Skeletal muscle tissue (tissue), 3 donors: ENCODE measurements at regions not wholly inside any gene's neighbourhood (a gene's known extent, or its start where the extent isn't known, plus 50 kb on each side); places are given as distances from the start of the nearest gene placed in this dataset.

Experiments used
- H3K27ac ChIP-seq: one replicate; pipeline ENCODE4 v1.7.0; 2013; ENCODE audit warnings: mild to moderate bottlenecking, low read depth, low read length, inconsistent platforms
- H3K27me3 ChIP-seq, 3 donors: one replicate each; pipeline ENCODE4 v1.7.0; 2013; ENCODE audit warnings: low read length in 3 of 3; ENCODE audit not compliant: control insufficient read depth in 3 of 3, insufficient read depth in 3 of 3
- H3K36me3 ChIP-seq, 3 donors: one replicate each; pipeline ENCODE4 v1.7.0; 2013; ENCODE audit warnings: low read length in 3 of 3; ENCODE audit not compliant: control insufficient read depth in 3 of 3, insufficient read depth in 3 of 3
- H3K4me1 ChIP-seq, 3 donors: one replicate each; pipeline ENCODE4 v1.7.0; 2013; ENCODE audit warnings: low read length in 3 of 3, mild to moderate bottlenecking in 3 of 3; ENCODE audit not compliant: control insufficient read depth in 3 of 3, insufficient read depth in 3 of 3
- H3K4me3 ChIP-seq, 3 donors: one replicate each; pipeline ENCODE4 v1.7.0; 2013; ENCODE audit warnings: low read length in 3 of 3
- H3K9ac ChIP-seq, 3 donors: one replicate each; pipeline ENCODE4 v1.7.0; 2013; ENCODE audit warnings: low read length in 3 of 3, mild to moderate bottlenecking in 3 of 3, moderate library complexity in 2 of 3, low read depth in 1 of 3
- H3K9me3 ChIP-seq, 3 donors: one replicate each; pipeline ENCODE4 v1.7.0; 2013; ENCODE audit warnings: low read length in 3 of 3; ENCODE audit not compliant: control insufficient read depth in 3 of 3
- donor health status: Osteomylitis.

DNA sequence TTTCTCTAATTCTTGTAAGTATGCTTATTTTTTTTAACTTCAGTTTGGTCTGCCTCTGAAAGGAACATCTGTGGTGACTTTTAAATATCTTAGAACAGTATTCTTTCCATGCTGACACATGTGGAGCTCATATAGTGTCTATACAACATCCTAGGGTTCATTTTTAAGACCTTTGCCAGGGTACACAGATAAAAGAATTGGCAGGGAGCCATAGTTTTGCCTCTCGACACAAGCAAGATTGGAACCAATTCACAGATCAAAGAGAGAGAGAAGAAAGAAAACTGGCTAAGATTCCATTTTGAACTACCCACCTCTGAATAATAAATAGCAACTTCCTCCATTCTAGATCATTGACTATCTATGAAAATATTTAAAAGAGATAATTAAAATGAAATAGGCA lies 142.7 kb upstream of the ST6GAL2 start:
- no peak overlapping the region for H3K9ac ChIP-seq

DNA sequence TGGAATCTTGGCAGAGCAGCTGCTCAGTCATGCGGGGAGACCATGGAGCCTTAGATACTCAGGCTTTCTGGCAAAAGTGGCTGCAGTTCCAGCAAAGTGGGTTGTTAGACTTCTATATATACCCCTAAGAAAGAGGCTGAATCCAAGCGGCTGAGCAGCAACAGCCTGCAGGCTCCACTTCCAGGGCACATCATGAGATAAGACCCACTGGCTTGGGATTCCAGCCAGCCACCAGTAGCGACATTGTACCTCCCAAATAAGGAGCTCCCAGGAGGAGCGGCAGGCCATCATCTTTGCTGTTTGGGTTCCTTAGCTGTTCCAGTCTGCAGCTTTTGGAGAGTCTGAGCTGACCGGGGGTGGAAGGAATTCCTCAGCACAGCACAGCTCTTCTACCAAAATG lies 150.3 kb upstream of the ST6GAL2 start:
- Histone ChIP-seq H3K4me1 (no peaks in the 10 kb centered on the region), H3K27ac (no peak overlapping the region), H3K9me3 (no peaks in the 10 kb centered on the region), H3K4me3 (no peak overlapping the region), H3K36me3 (no peaks in the 10 kb centered on the region), H3K9ac (no peak overlapping the region), H3K27me3 (no peaks in the 10 kb centered on the region)

More for the DNA sequence above, 142.7 kb upstream of the ST6GAL2 start:
- Histone ChIP-seq H3K36me3 (no peaks in the 10 kb centered on the region), H3K4me3 (no peak overlapping the region), H3K27me3 (no peaks in the 10 kb centered on the region), H3K9me3 (no peaks in the 10 kb centered on the region), H3K27ac (no peak overlapping the region), H3K4me1 (no peaks in the 10 kb centered on the region)

DNA sequence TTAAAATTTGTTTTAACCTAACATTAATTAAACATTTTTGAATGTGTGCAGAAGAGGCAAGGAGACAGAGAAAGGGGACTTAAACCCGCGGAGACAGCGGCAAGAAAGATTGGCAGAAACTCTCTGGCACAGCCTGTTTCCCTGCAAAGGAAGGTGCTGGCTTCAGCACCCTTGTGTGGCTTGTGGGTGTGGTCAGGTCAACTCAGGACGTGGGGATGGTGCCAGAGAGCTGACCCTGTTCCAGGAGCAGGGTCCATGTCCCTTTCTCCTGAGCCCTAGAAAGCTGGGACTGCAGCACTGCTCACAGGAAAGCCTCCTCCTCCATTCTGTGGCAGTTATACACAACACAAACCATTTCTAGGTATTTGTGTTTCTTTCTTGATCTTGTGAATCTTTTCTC lies 176.2 kb upstream of the ST6GAL2 start:
- H3K27me3 ChIP-seq: no peaks in the 10 kb centered on the region
- H3K4me3 ChIP-seq: no peak overlapping the region
- H3K9ac ChIP-seq: no peak overlapping the region
- H3K36me3 ChIP-seq: no peaks in the 10 kb centered on the region
- no peak overlapping the region for H3K27ac ChIP-seq
- no peaks in the 10 kb centered on the region for H3K9me3 ChIP-seq
- H3K4me1 ChIP-seq: peaks cover 0 to 3% (median 3%) of the 10 kb centered on the region in 3 donors

DNA sequence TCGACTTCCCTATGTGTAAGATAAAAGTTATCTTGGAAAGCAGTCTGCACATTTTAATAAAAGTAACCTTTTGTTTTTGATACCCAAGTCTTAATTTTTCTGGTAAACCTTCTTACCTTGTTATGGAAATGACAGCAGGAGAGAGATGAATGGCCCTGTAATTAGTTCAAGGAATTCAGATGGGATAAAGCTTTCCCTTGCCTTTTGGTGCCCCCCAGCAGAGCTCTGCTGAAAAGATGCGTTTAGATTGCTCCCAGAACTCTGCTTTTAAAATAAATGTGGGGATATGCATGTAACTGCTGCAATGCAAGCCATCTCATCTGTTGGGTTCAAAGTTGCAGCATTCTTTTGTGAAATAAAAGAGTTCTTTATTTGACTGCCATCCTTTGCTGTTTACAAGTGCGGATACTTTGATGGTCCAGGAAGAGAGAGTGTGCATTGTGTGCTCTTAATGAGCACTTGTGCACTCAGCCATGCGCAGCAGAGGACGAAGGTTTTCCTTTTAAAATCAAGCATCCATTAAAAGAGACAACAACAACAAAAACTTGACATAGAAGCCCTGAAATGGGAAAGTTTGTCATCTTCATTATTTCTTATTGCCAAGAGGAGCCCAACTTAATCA lies 176.7 kb upstream of the ST6GAL2 start:
- Histone ChIP-seq H3K4me1 (peaks cover 0 to 3% (median 3%) of the 10 kb centered on the region in 3 donors), H3K9me3 (no peaks in the 10 kb centered on the region), H3K9ac (no peak overlapping the region), H3K27me3 (no peaks in the 10 kb centered on the region), H3K36me3 (no peaks in the 10 kb centered on the region), H3K27ac (no peak overlapping the region), H3K4me3 (no peak overlapping the region)

DNA sequence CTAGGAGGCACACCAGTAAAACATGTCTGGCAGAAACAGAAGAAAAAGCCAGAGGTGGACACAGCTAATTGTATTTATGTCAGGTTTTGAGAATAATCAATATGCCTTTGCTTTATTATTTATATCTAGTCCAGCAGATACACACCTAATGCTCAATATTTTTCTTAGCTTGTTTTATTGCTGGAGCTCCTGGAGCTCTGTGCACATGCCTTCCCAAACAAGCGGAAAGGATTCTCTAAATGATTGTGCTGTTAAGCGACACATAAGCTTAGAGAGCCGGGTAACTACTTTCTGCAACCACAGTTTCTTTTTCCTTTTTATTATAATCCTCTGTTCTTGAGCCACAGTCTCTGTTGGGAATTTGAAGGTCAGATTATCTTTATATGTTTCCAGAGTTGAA lies 177.3 kb upstream of the ST6GAL2 start:
- no peaks in the 10 kb centered on the region for H3K27me3 ChIP-seq
- no peak overlapping the region for H3K4me3 ChIP-seq
- H3K4me1 ChIP-seq: peaks cover 0 to 3% (median 3%) of the 10 kb centered on the region in 3 donors
- no peaks in the 10 kb centered on the region for H3K36me3 ChIP-seq
- no peak overlapping the region for H3K27ac ChIP-seq
- no peaks in the 10 kb centered on the region for H3K9me3 ChIP-seq
- H3K9ac ChIP-seq: no peak overlapping the region

DNA sequence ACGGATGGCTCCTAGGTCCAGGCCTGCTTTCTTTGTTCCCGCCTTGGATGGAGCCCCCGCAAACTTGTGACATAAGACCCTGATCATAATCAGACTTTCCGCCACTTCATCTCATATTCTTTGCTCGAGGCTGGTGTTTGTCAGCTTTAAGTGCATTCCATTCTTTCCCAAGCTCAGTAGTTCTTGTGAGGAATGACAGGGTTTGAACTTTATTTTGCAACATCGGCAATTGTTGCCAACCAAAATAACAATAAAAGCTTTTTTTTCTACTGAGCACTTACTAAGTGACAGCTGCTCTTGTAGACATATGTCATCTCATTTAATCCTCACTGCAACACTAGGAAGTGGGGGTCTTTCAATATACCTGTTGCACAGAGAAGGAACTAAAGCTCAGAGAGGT lies 178.8 kb upstream of the ST6GAL2 start:
- Histone ChIP-seq H3K36me3 (no peaks in the 10 kb centered on the region), H3K4me3 (no peak overlapping the region), H3K9ac (no peak overlapping the region), H3K9me3 (no peaks in the 10 kb centered on the region), H3K4me1 (peaks cover 0 to 3% (median 3%) of the 10 kb centered on the region in 3 donors), H3K27me3 (no peaks in the 10 kb centered on the region), H3K27ac (no peak overlapping the region)

DNA sequence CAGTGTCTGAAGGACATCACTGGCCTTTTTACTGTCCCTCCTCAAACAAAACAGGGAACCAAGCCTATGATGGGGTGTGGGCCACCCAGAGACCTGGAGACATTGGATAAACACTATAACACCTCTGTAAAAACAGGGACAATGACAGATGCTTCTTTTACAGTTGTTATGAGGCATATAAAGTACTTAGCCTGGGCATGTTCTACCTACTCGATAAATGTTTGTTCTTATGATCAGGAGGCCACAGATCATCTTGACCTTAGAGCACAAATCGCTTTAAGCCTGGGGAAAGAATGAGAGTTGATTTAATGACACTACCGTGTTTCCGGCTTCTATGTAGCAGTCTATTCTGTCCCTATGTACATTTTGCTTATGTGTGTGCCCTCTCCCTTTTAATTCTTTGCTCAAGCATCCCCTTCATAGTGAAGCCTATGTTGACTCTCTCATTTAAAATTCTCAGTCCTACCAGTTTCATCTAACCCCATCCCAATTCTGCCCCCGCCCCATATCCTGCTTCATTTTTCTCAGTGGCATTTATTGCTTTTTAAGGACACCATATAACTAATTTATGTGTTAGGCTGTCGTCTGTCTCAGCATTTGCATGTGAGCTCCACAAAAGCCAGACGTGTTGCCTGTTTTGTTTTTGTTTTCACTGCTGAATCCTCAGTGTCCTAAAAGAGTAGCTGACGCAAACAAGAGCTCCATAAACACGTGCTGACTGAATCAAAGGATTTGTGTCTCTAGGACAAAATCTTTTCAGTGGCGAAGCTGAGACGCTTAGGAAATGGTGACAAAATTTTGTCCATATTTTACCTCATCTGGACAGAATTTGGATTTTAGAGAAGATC lies 182.3 kb upstream of the ST6GAL2 start:
- Histone ChIP-seq H3K9ac (no peak overlapping the region), H3K36me3 (no peaks in the 10 kb centered on the region), H3K4me3 (no peak overlapping the region), H3K9me3 (no peaks in the 10 kb centered on the region), H3K4me1 (no peaks in the 10 kb centered on the region), H3K27ac (no peak overlapping the region), H3K27me3 (no peaks in the 10 kb centered on the region)

DNA sequence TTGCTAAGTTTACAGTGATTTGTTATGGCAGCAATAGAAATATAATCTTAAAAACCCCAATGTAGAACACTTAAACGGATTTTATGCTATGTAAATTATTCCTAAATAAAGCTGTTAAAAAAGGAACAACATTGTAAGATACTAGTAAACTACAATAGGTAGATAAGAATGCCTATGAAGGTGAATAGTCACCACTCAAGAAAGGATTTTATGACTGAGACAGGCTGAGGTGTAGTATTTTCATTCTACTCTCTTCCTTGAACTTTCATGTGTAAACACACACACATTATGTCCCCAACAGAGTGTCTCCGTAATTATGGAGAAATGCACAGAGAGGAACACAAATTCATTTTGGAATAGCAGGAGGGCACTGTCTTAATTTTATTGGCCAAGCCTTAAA lies 183.9 kb upstream of the ST6GAL2 start:
- H3K27me3 ChIP-seq: no peaks in the 10 kb centered on the region
- no peaks in the 10 kb centered on the region for H3K9me3 ChIP-seq
- no peaks in the 10 kb centered on the region for H3K36me3 ChIP-seq
- no peak overlapping the region for H3K9ac ChIP-seq
- no peak overlapping the region for H3K4me3 ChIP-seq
- H3K4me1 ChIP-seq: no peaks in the 10 kb centered on the region
- H3K27ac ChIP-seq: no peak overlapping the region

GRCh38 chr2:107072150-107072940 lies 186.4 kb upstream of the ST6GAL2 start:
- H3K27ac ChIP-seq: no peak overlapping the region
- no peak overlapping the region for H3K9ac ChIP-seq
- no peaks in the 10 kb centered on the region for H3K27me3 ChIP-seq
- no peaks in the 10 kb centered on the region for H3K36me3 ChIP-seq
- no peaks in the 10 kb centered on the region for H3K4me1 ChIP-seq
- no peaks in the 10 kb centered on the region for H3K9me3 ChIP-seq
- H3K4me3 ChIP-seq: no peak overlapping the region

DNA sequence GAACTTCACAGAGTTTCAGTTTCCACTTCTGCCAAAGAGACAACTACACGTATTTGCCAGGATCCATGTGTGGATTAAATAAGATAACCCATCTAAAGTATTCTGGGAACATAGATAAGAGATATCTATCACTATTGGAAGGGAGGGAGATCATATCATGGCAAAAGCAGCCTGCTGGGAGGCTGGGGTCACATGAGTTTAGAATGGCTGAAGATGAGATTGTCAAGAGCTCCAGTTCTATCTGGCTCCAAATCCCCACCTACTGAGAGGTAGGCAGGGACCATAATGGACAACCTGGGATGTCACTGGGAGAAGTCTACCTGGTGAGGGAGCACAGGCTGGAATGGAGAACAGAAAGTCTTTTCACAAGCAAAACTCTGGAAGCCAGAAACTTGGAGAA lies 192.6 kb upstream of the ST6GAL2 start:
- H3K9ac ChIP-seq: no peak overlapping the region
- H3K4me3 ChIP-seq: no peak overlapping the region
- no peaks in the 10 kb centered on the region for H3K4me1 ChIP-seq
- H3K27me3 ChIP-seq: no peaks in the 10 kb centered on the region
- H3K27ac ChIP-seq: no peak overlapping the region
- H3K9me3 ChIP-seq: no peaks in the 10 kb centered on the region
- no peaks in the 10 kb centered on the region for H3K36me3 ChIP-seq
